ENCODE measurements at regions not wholly inside any gene's neighbourhood (a gene's known extent, or its start where the extent isn't known, plus 50 kb on each side); places are given as distances from the start of the nearest gene placed in this dataset.

- no peak for DNase-seq (ENCODE audit: low read depth, low spot score)
- in situ Hi-C loops (cut with HindIII; ENCODE audit: low pct_unique_long_range_greater_than_20kb, low sequenced_read_pairs), result no loop called here
Measured at GRCh38 chr5:172588380-172588779, 52.7 kb upstream of the NEURL1B start.

GRCh38 chr5:172587061-172587405 lies 54.0 kb upstream of the NEURL1B start:
- no peak for DNase-seq (ENCODE audit: low read depth, low spot score)
- in situ Hi-C loops (cut with HindIII; ENCODE audit: low pct_unique_long_range_greater_than_20kb, low sequenced_read_pairs), result no loop called here

- in situ Hi-C loops (cut with HindIII; ENCODE audit: low pct_unique_long_range_greater_than_20kb, low sequenced_read_pairs), result no loop called here
- no peak for DNase-seq (ENCODE audit: low read depth, low spot score)
Measured at GRCh38 chr5:172586125-172587060, 54.7 kb upstream of the NEURL1B start.

- in situ Hi-C loops (cut with HindIII; ENCODE audit: low pct_unique_long_range_greater_than_20kb, low sequenced_read_pairs), result no loop called here
Measured at GRCh38 chr5:172585114-172585513, 55.9 kb upstream of the NEURL1B start.

GRCh38 chr5:172584638-172585037 lies 56.4 kb upstream of the NEURL1B start:
- DNase-seq (ENCODE audit: low read depth, low spot score), result no peak
- in situ Hi-C loops (cut with HindIII; ENCODE audit: low pct_unique_long_range_greater_than_20kb, low sequenced_read_pairs), result no loop called here

More at GRCh38 chr5:172585114-172585513, 55.9 kb upstream of the NEURL1B start:
- no peak for DNase-seq (ENCODE audit: low read depth, low spot score)

- DNase-seq (ENCODE audit: low read depth, low spot score), result no peak
- in situ Hi-C loops (cut with HindIII; ENCODE audit: low pct_unique_long_range_greater_than_20kb, low sequenced_read_pairs), result no loop called here
Measured at GRCh38 chr5:172583931-172584511, 57.0 kb upstream of the NEURL1B start.

GRCh38 chr5:172582940-172583339 lies 58.1 kb upstream of the NEURL1B start:
- in situ Hi-C loops (cut with HindIII; ENCODE audit: low pct_unique_long_range_greater_than_20kb, low sequenced_read_pairs), result no loop called here
- DNase-seq (ENCODE audit: low read depth, low spot score), result no peak

GRCh38 chr5:172581315-172581714 lies 59.7 kb upstream of the NEURL1B start:
- in situ Hi-C loops (cut with HindIII; ENCODE audit: low pct_unique_long_range_greater_than_20kb, low sequenced_read_pairs), result no loop called here
- no peak for DNase-seq (ENCODE audit: low read depth, low spot score)

- in situ Hi-C loops (cut with HindIII; ENCODE audit: low pct_unique_long_range_greater_than_20kb, low sequenced_read_pairs), result no loop called here
- DNase-seq (ENCODE audit: low read depth, low spot score), result no peak
Measured at GRCh38 chr5:172579403-172579990, 61.6 kb upstream of the NEURL1B start.

- in situ Hi-C loops (cut with HindIII; ENCODE audit: low pct_unique_long_range_greater_than_20kb, low sequenced_read_pairs), result no loop called here
- DNase-seq (ENCODE audit: low read depth, low spot score), result no peak
Measured at GRCh38 chr5:172577267-172577909, 63.7 kb upstream of the NEURL1B start.

GRCh38 chr5:172575816-172576545 lies 65.1 kb upstream of the NEURL1B start:
- no peak for DNase-seq (ENCODE audit: low read depth, low spot score)
- in situ Hi-C loops (cut with HindIII; ENCODE audit: low pct_unique_long_range_greater_than_20kb, low sequenced_read_pairs), result no loop called here

- in situ Hi-C loops (cut with HindIII; ENCODE audit: low pct_unique_long_range_greater_than_20kb, low sequenced_read_pairs), result no loop called here
- no peak for DNase-seq (ENCODE audit: low read depth, low spot score)
Measured at GRCh38 chr5:172575416-172575815, 65.6 kb upstream of the NEURL1B start.

GRCh38 chr5:172574871-172575223 lies 66.2 kb upstream of the NEURL1B start:
- no peak for DNase-seq (ENCODE audit: low read depth, low spot score)
- in situ Hi-C loops (cut with HindIII; ENCODE audit: low pct_unique_long_range_greater_than_20kb, low sequenced_read_pairs), result no loop called here

- in situ Hi-C loops (cut with HindIII; ENCODE audit: low pct_unique_long_range_greater_than_20kb, low sequenced_read_pairs), result no loop called here
- no peak for DNase-seq (ENCODE audit: low read depth, low spot score)
Measured at GRCh38 chr5:172573986-172574870, 66.8 kb upstream of the NEURL1B start.

GRCh38 chr5:172573120-172573882 lies 67.8 kb upstream of the NEURL1B start:
- peak; percentile 3 for DNase-seq (ENCODE audit: low read depth, low spot score)
- in situ Hi-C loops (cut with HindIII; ENCODE audit: low pct_unique_long_range_greater_than_20kb, low sequenced_read_pairs), result no loop called here

- in situ Hi-C loops (cut with HindIII; ENCODE audit: low pct_unique_long_range_greater_than_20kb, low sequenced_read_pairs), result no loop called here
- DNase-seq (ENCODE audit: low read depth, low spot score), result no peak
Measured at GRCh38 chr5:172572440-172572839, 68.6 kb upstream of the NEURL1B start.
